HG02642 (cell line): ENCODE measurements at regions not wholly inside any gene's neighbourhood (a gene's known extent, or its start where the extent isn't known, plus 50 kb on each side); places are given as distances from the start of the nearest gene placed in this dataset.

ENCODE experiments used
- ATAC-seq: cut with Tn5 transposase; IDR thresholded peaks from one replicate; pipeline ENCODE4 v1.9.1; 2021; ENCODE audit warnings: mild to moderate bottlenecking; ENCODE audit not compliant: unreplicated experiment, poor library complexity

- ATAC-seq, result no peak
These were observed 136.7 kb upstream of the NBEA start for GRCh38 chr13:34805347-34805746.

GRCh38 chr13:34808649-34809048 lies 133.4 kb upstream of the NBEA start:
- no peak for ATAC-seq

GRCh38 chr13:34810996-34811395 lies 131.1 kb upstream of the NBEA start:
- ATAC-seq, result no peak

- ATAC-seq, result no peak
These were observed 126.5 kb upstream of the NBEA start for GRCh38 chr13:34815526-34815925.

GRCh38 chr13:34816245-34816884 lies 125.7 kb upstream of the NBEA start:
- no peak for ATAC-seq

- no peak for ATAC-seq
These were observed 125.0 kb upstream of the NBEA start for GRCh38 chr13:34816908-34817665.

GRCh38 chr13:34822650-34823049 lies 119.4 kb upstream of the NBEA start:
- no peak for ATAC-seq

- no peak for ATAC-seq
These were observed 115.6 kb upstream of the NBEA start for GRCh38 chr13:34826432-34826831.

GRCh38 chr13:34833562-34834182 lies 108.4 kb upstream of the NBEA start:
- no peak for ATAC-seq

- ATAC-seq, result no peak
These were observed 99.6 kb upstream of the NBEA start for GRCh38 chr13:34842466-34842865.

GRCh38 chr13:34847766-34848165 lies 94.3 kb upstream of the NBEA start:
- no peak for ATAC-seq

- ATAC-seq, result no peak
These were observed 92.7 kb upstream of the NBEA start for GRCh38 chr13:34849406-34849805.

GRCh38 chr13:34853161-34853560 lies 88.9 kb upstream of the NBEA start:
- no peak for ATAC-seq

GRCh38 chr13:34857558-34858325 lies 84.3 kb upstream of the NBEA start:
- no peak for ATAC-seq

GRCh38 chr13:34862311-34862710 lies 79.8 kb upstream of the NBEA start:
- ATAC-seq, result no peak

GRCh38 chr13:34862716-34863115 lies 79.4 kb upstream of the NBEA start:
- ATAC-seq, result no peak

GRCh38 chr13:34863360-34864135 lies 78.5 kb upstream of the NBEA start:
- ATAC-seq, result no peak

- no peak for ATAC-seq
These were observed 77.4 kb upstream of the NBEA start for GRCh38 chr13:34864671-34865070.

GRCh38 chr13:34867590-34867989 lies 74.5 kb upstream of the NBEA start:
- no peak for ATAC-seq

GRCh38 chr13:34868733-34869132 lies 73.3 kb upstream of the NBEA start:
- no peak for ATAC-seq
